Endothelial cell (in vitro differentiated cells): ENCODE measurements at regions not wholly inside any gene's neighbourhood (a gene's known extent, or its start where the extent isn't known, plus 50 kb on each side); places are given as distances from the start of the nearest gene placed in this dataset.

ENCODE experiments used
- DNase-seq: peaks from one replicate; pipeline ENCODE4 v3.0.0; 2021; ENCODE audit warnings: low spot score
- H3K27ac Mint-ChIP-seq: one replicate; pipeline ENCODE4 v1.8.0; 2021; ENCODE audit warnings: mixed read lengths, inconsistent platforms; ENCODE audit not compliant: unreplicated experiment
- H3K27me3 Mint-ChIP-seq: one replicate; pipeline ENCODE4 v1.8.0; 2021; ENCODE audit warnings: mild to moderate bottlenecking, moderate library complexity, mixed read lengths, inconsistent platforms; ENCODE audit not compliant: unreplicated experiment
- H3K36me3 Mint-ChIP-seq: one replicate; pipeline ENCODE4 v1.8.0; 2021; ENCODE audit warnings: mild to moderate bottlenecking, low read depth, mixed read lengths, inconsistent platforms; ENCODE audit not compliant: unreplicated experiment
- H3K4me1 Mint-ChIP-seq: one replicate; pipeline ENCODE4 v1.8.0; 2021; ENCODE audit warnings: mild to moderate bottlenecking, mixed read lengths, inconsistent platforms; ENCODE audit not compliant: unreplicated experiment
- H3K4me3 Mint-ChIP-seq: one replicate; pipeline ENCODE4 v1.8.0; 2021; ENCODE audit warnings: mild to moderate bottlenecking, mixed read lengths, inconsistent platforms; ENCODE audit not compliant: unreplicated experiment
- H3K9me3 Mint-ChIP-seq: one replicate; pipeline ENCODE4 v1.8.0; 2021; ENCODE audit warnings: mixed read lengths, inconsistent platforms; ENCODE audit not compliant: unreplicated experiment
- TF ChIP-seq, protein P1 (sequence below): fragments of 200-600 bp; sonication (generic); IDR thresholded peaks from one replicate; pipeline ENCODE4 v1.5.0; 2021; ENCODE audit warnings: antibody characterized with exemption; ENCODE audit not compliant: unreplicated experiment

DNA sequence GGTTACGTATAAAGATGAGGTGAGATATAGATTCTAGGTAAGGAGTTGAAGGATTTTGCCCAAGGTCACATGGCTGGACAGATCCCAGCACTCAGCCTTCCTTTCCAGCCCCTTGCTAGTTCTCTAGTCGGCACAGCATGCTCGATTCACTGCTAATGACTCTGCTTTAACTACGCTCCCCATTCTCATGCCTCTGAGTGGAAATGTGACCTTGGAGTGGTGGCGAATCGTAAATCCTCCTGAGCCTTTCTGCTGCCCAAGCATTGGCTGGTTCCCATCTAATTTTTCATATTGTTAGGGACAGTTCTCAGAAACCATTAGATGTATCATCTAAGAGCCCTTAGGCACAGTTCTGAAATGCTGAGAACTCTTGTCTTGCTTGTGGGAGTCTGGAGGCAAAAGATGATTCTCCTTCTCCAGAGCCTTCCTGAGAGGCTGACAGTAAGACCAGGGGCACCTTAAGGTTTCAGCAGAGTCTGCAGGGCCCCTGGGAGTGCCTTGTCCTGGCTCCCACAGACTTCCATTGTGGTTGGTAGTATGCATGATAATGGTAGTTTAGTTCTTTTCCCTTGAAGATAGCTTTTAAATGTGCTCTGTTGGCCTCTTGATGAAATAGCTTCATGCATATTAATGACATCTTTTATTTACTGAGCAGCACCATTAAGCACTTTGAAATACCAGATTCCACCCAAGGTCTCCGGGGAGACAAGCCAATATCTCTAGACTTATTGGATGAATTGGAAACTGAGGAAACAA lies 377.8 kb upstream of the SLC14A2 start:
- H3K4me3 Mint-ChIP-seq, result no peak overlapping the region
- H3K9me3 Mint-ChIP-seq, result no peaks in the 10 kb centered on the region

DNA sequence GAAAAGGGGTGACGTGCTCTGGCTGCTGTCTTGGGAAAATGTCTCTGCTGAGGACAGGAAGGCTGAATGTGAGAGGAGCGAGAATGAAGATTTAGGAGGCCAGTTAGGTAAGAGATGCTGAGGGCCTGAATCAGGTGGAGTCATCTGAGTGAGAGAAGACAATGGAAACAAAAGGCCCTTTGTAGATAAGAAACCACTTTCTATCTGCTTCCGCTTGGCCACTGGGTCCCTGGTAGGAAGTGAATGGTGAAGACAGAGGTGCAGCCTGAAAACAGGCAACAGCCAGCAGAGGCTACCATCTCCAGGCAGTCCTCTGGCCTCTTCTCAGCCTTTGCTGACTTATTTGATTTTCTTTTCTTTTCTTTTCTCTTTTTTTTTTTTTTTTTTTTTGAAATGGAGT lies 374.0 kb upstream of the SLC14A2 start:
- Mint-ChIP-seq H3K27ac (no peak overlapping the region), H3K27me3 (no peaks in the 10 kb centered on the region), H3K36me3 (no peaks in the 10 kb centered on the region), H3K4me1 (peaks cover 9% of the 10 kb centered on the region), H3K4me3 (no peak overlapping the region), H3K9me3 (no peaks in the 10 kb centered on the region)
- no peak for DNase-seq
- TF ChIP-seq, protein P1, sequence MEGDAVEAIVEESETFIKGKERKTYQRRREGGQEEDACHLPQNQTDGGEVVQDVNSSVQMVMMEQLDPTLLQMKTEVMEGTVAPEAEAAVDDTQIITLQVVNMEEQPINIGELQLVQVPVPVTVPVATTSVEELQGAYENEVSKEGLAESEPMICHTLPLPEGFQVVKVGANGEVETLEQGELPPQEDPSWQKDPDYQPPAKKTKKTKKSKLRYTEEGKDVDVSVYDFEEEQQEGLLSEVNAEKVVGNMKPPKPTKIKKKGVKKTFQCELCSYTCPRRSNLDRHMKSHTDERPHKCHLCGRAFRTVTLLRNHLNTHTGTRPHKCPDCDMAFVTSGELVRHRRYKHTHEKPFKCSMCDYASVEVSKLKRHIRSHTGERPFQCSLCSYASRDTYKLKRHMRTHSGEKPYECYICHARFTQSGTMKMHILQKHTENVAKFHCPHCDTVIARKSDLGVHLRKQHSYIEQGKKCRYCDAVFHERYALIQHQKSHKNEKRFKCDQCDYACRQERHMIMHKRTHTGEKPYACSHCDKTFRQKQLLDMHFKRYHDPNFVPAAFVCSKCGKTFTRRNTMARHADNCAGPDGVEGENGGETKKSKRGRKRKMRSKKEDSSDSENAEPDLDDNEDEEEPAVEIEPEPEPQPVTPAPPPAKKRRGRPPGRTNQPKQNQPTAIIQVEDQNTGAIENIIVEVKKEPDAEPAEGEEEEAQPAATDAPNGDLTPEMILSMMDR, result no peak

More for the DNA sequence above, 377.8 kb upstream of the SLC14A2 start:
- Mint-ChIP-seq H3K36me3 (no peaks in the 10 kb centered on the region), H3K27ac (no peak overlapping the region), H3K27me3 (no peaks in the 10 kb centered on the region), H3K4me1 (peaks cover 8% of the 10 kb centered on the region)
- DNase-seq, result no peak
- TF ChIP-seq, protein P1, result no peak

DNA sequence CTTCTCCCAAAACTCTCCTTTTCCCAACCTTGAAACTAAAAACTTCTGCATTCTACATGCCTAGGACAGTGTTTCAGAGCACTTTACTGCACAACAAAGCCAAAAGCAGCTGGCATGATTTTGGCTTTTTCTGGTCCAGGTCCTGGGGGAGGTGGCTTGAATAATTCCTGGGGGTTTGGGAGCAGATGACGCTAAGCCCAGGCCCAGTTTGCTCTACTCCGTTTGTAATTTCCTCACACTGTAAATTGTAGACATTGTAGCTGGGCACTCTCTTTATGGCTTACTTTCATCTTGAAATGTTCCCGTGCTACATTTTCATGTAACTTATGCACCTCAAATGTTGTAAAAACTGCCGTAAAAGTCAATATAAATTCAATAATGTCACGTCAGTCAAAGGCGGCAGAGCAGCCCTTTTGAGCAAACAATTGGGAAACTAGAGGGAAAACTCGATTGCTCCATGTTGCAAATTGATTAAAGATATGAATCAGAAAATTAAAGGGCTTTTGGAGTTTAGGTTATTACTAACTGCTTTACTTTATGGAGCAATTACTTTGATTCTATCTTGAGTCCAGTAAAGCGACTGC lies 373.2 kb upstream of the SLC14A2 start:
- no peaks in the 10 kb centered on the region for H3K9me3 Mint-ChIP-seq

DNA sequence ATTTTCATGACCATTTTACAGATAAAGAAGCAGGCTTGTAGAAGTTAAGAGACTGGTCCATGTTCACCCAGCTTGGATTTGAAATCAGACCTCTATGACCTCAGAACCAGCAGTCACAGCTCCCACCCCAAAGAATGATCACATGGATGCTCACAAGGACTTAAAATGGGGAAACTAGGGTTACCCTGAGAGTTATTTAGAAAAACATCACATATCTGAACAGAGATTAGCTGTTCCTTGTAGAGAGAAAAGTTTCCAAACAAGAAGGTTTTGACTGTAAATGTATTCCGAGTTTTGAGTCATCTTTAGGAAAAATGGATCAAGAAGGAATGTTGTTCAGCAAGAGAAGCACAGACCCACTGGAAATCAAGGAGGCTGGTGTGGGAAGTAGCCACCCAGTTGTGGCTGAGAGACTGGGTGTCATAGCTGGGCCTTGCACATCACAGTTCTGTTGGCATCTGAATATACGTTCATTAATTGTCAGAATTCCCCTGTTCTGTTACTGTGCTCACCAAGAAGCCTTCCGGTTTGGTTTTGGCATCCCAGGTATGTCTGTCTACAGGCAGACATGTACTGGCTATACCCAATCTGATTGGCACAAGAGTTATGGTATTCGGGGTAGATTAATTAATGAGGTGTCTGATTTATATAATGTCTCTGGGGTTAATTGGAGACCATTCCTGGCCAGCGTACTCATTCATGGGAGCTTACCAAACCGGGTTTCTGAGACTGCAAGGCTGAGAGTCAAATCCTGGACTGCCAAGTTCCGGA lies 371.8 kb upstream of the SLC14A2 start:
- DNase-seq, result no peak
- Mint-ChIP-seq H3K4me1 (peaks cover 14% of the 10 kb centered on the region), H3K36me3 (no peaks in the 10 kb centered on the region), H3K27me3 (no peaks in the 10 kb centered on the region), H3K27ac (no peak overlapping the region), H3K9me3 (no peaks in the 10 kb centered on the region), H3K4me3 (no peak overlapping the region)
- TF ChIP-seq, protein P1, result no peak

More for the DNA sequence above, 373.2 kb upstream of the SLC14A2 start:
- H3K27me3 Mint-ChIP-seq, result no peaks in the 10 kb centered on the region
- no peak overlapping the region for H3K27ac Mint-ChIP-seq
- DNase-seq, result no peak
- H3K4me1 Mint-ChIP-seq, result peaks cover 9% of the 10 kb centered on the region
- no peak overlapping the region for H3K4me3 Mint-ChIP-seq
- TF ChIP-seq, protein P1, result no peak
- no peaks in the 10 kb centered on the region for H3K36me3 Mint-ChIP-seq
